NCI-H1417 (cell line): ENCODE measurements at regions not wholly inside any gene's neighbourhood (a gene's known extent, or its start where the extent isn't known, plus 50 kb on each side); places are given as distances from the start of the nearest gene placed in this dataset.
"Not testable (repeated sequence)": the region's sequence is repeated elsewhere in the genome, so short reads cannot be mapped to it uniquely, and the experiment has no call there.

Experiments
- DNase-seq, 3 experiments: peaks; one replicate each; lab custom pipeline; 2025; lab: John Stamatoyannopoulos, UW

- DNase-seq, result no peak
These were observed 153.6 kb upstream of the CDH9 start for GRCh38 chr5:27191786-27192510.

DNA sequence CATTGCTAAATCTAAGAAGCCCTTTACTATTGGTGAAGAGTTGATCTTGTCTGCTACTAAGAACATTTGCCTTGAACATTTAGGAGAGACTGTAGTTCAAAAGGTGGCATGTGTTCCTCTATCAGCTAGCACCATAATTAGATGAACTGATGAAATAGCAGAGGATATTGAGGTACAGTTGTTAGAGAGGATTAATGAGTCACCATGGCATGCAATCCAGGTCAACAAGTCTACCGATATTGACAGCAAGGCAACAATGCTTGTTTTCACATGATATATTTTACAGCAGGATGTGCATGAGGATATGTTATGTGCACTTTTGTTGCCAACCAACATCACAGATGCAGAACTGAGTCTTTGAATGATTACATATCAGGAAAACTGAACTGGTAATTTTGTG lies 134.3 kb upstream of the CDH9 start:
- DNase-seq, result no peak

- peak in 2 of 3 experiments; percentile 79 to 94 for DNase-seq
These were observed 133.4 kb upstream of the CDH9 start for GRCh38 chr5:27171761-27172261.

GRCh38 chr5:27158775-27159174 lies 120.4 kb upstream of the CDH9 start:
- DNase-seq, result no peak

GRCh38 chr5:27158171-27158570 lies 119.8 kb upstream of the CDH9 start:
- no peak for DNase-seq

GRCh38 chr5:27144456-27144855 lies 106.1 kb upstream of the CDH9 start:
- no peak for DNase-seq

DNA sequence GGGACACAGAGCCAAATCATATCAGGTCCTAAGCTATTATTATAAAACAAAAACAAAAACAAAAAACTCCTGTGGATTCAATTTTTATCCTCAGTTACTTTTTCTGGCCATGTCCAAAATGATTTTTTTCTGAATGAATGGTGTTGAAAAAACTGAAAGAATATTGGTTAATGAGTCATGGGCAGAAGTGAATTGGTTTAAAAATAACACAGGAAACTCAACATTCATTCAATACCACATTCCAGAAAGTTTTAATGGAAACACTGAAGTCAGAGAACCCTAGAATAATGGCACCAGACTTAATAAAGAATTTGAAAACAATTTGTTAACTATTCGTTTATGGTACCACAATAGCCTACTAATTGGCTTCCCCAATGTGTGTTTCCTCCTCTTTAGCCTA lies 102.4 kb upstream of the CDH9 start:
- no peak for DNase-seq

- peak in 2 of 3 experiments; percentile 16 to 70 for DNase-seq
These were observed 92.2 kb upstream of the CDH9 start for GRCh38 chr5:27130587-27130986.

DNA sequence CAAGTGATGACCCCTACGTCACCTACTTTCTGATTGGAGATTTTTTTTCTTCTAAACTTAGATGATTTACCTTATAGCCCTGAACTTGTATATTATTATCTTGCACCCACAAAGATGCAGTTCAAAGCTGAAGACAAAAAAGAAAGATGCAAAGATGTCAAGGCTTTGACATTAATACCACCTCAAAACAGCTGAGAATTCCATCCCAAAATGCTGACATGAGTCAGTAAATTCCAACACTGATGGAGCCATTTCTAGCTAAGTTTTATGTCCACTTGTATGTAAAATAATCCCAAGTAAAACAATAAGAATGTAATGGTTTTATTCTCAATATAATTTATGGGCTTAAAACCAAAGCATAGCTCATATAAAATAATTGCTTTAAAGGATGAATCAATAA lies 91.5 kb upstream of the CDH9 start:
- no peak for DNase-seq

- no peak for DNase-seq
These were observed 87.5 kb upstream of the CDH9 start for GRCh38 chr5:27125856-27126255.

GRCh38 chr5:27124590-27124989 lies 86.2 kb upstream of the CDH9 start:
- DNase-seq, result peak in 2 of 3 experiments; percentile 6 to 53

GRCh38 chr5:27119736-27120321 lies 81.4 kb upstream of the CDH9 start:
- DNase-seq, result not testable (repeated sequence)

DNA sequence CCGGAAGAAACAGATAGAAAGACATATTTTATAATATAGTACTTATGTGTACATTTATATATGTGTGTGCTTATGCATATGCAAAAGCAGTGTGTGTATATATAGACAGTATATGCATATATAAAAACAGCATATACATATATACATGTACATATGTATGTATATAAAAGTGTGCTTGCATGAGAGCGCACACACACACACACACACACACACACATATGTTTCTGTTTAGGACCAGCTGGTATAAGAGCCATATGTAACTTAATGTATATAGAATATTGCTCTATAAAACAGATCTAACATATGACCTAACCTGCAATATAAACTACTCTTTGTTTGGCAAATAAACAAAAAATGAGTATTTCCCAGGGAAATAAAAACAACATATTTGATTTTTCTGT lies 65.1 kb upstream of the CDH9 start:
- DNase-seq, result no peak

GRCh38 chr5:27095761-27096160 lies 57.4 kb upstream of the CDH9 start:
- not testable (repeated sequence) for DNase-seq

- DNase-seq, result no peak
These were observed 54.9 kb upstream of the CDH9 start for GRCh38 chr5:27093279-27093678.

DNA sequence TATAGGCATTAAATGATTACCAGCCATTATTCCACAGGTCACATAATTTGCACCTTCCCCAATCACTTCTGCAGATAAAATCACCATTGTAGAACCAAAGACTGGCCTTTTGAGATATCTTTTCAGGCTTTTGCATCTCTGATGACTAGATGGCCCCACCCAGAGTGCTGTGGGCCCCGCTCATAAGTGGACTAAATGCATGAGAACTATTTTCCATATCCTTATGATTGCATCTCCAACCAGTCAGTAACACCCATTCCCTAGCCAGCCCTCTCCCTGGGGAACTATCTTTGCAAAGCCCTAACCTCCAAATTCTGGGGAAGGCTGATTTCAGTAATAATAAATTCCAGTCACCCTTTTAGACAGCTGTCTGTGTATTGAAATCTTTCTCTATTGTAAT lies 53.5 kb upstream of the CDH9 start:
- DNase-seq, result no peak

GRCh38 chr5:27088822-27089221 lies 50.4 kb upstream of the CDH9 start:
- DNase-seq, result not testable (repeated sequence)
